ENCODE measurements at regions not wholly inside any gene's neighbourhood (a gene's known extent, or its start where the extent isn't known, plus 50 kb on each side); places are given as distances from the start of the nearest gene placed in this dataset.
"Not testable (repeated sequence)": the region's sequence is repeated elsewhere in the genome, so short reads cannot be mapped to it uniquely, and the experiment has no call there.

- not testable (repeated sequence) for H3K36me3 ChIP-seq (ENCODE audit: control insufficient read depth, insufficient read depth, low read length); H3K27ac ChIP-seq (ENCODE audit: low read length); DNase-seq; H3K4me1 ChIP-seq (ENCODE audit: control insufficient read depth, insufficient read depth, low read length); H3K27me3 ChIP-seq (ENCODE audit: control insufficient read depth, insufficient read depth, low read length); H3K4me3 ChIP-seq (ENCODE audit: low read length)
- peaks cover 51% of the 10 kb centered on the region for H3K9me3 ChIP-seq (replicated peaks; ENCODE audit: control insufficient read depth, low read depth, low read length)
- 90% methylated on average over 12 of the region's 12 CpGs for WGBS (ENCODE audit: insufficient coverage)
Observed at GRCh38 chr15:20301471-20302081, 240.0 kb downstream of the GOLGA6L6 start.

- H3K4me3 ChIP-seq (ENCODE audit: low read length); H3K4me1 ChIP-seq (ENCODE audit: control insufficient read depth, insufficient read depth, low read length); DNase-seq; H3K27me3 ChIP-seq (ENCODE audit: control insufficient read depth, insufficient read depth, low read length); H3K27ac ChIP-seq (ENCODE audit: low read length); H3K36me3 ChIP-seq (ENCODE audit: control insufficient read depth, insufficient read depth, low read length): not testable (repeated sequence)
- H3K9me3 ChIP-seq (replicated peaks; ENCODE audit: control insufficient read depth, low read depth, low read length) = peaks cover 47% of the 10 kb centered on the region
- WGBS (ENCODE audit: insufficient coverage) = 94% methylated on average over 3 of the region's 4 CpGs
Observed at GRCh38 chr15:20301041-20301390, 240.6 kb downstream of the GOLGA6L6 start.

GRCh38 chr15:20300351-20301040, 241.1 kb downstream of the GOLGA6L6 start:
- not testable (repeated sequence) for H3K27me3 ChIP-seq (ENCODE audit: control insufficient read depth, insufficient read depth, low read length); H3K36me3 ChIP-seq (ENCODE audit: control insufficient read depth, insufficient read depth, low read length); H3K4me1 ChIP-seq (ENCODE audit: control insufficient read depth, insufficient read depth, low read length); DNase-seq; H3K4me3 ChIP-seq (ENCODE audit: low read length); H3K27ac ChIP-seq (ENCODE audit: low read length)
- peaks cover 48% of the 10 kb centered on the region for H3K9me3 ChIP-seq (replicated peaks; ENCODE audit: control insufficient read depth, low read depth, low read length)
- 84% methylated on average over 19 of the region's 19 CpGs for WGBS (ENCODE audit: insufficient coverage)

GRCh38 chr15:20297603-20298123, 243.9 kb downstream of the GOLGA6L6 start:
- not testable (repeated sequence) for H3K27me3 ChIP-seq (ENCODE audit: control insufficient read depth, insufficient read depth, low read length); H3K36me3 ChIP-seq (ENCODE audit: control insufficient read depth, insufficient read depth, low read length); H3K4me3 ChIP-seq (ENCODE audit: low read length); DNase-seq; H3K4me1 ChIP-seq (ENCODE audit: control insufficient read depth, insufficient read depth, low read length); H3K27ac ChIP-seq (ENCODE audit: low read length)
- WGBS (ENCODE audit: insufficient coverage) = 75% methylated on average over 1 of the region's 3 CpGs
- H3K9me3 ChIP-seq (replicated peaks; ENCODE audit: control insufficient read depth, low read depth, low read length) = peaks cover 45% of the 10 kb centered on the region

- 90% methylated on average over 5 of the region's 8 CpGs for WGBS (ENCODE audit: insufficient coverage)
- not testable (repeated sequence) for H3K4me3 ChIP-seq (ENCODE audit: low read length); H3K4me1 ChIP-seq (ENCODE audit: control insufficient read depth, insufficient read depth, low read length); DNase-seq; H3K27ac ChIP-seq (ENCODE audit: low read length); H3K36me3 ChIP-seq (ENCODE audit: control insufficient read depth, insufficient read depth, low read length); H3K27me3 ChIP-seq (ENCODE audit: control insufficient read depth, insufficient read depth, low read length)
- H3K9me3 ChIP-seq (replicated peaks; ENCODE audit: control insufficient read depth, low read depth, low read length) = peaks cover 42% of the 10 kb centered on the region
Observed at GRCh38 chr15:20296261-20296660, 245.3 kb downstream of the GOLGA6L6 start.

- H3K27me3 ChIP-seq (ENCODE audit: control insufficient read depth, insufficient read depth, low read length) = no peaks in the 10 kb centered on the region
- H3K27ac ChIP-seq (ENCODE audit: low read length) = no peak overlapping the region
- WGBS (ENCODE audit: insufficient coverage) = 89% methylated on average over 43 of the region's 43 CpGs
- no peaks in the 10 kb centered on the region for H3K36me3 ChIP-seq (ENCODE audit: control insufficient read depth, insufficient read depth, low read length)
- H3K9me3 ChIP-seq (replicated peaks; ENCODE audit: control insufficient read depth, low read depth, low read length) = peaks cover 33% of the 10 kb centered on the region
- H3K4me3 ChIP-seq (ENCODE audit: low read length) = no peak overlapping the region
- DNase-seq = no peak
- no peaks in the 10 kb centered on the region for H3K4me1 ChIP-seq (ENCODE audit: control insufficient read depth, insufficient read depth, low read length)
Observed at GRCh38 chr15:20295238-20295811, 246.3 kb downstream of the GOLGA6L6 start.

- no peaks in the 10 kb centered on the region for H3K36me3 ChIP-seq (ENCODE audit: control insufficient read depth, insufficient read depth, low read length)
- WGBS (ENCODE audit: insufficient coverage) = 68% methylated on average over 80 of the region's 80 CpGs
- no peak for DNase-seq
- H3K27ac ChIP-seq (ENCODE audit: low read length) = no peak overlapping the region
- no peaks in the 10 kb centered on the region for H3K27me3 ChIP-seq (ENCODE audit: control insufficient read depth, insufficient read depth, low read length)
- H3K4me3 ChIP-seq (ENCODE audit: low read length) = no peak overlapping the region
- no peaks in the 10 kb centered on the region for H3K4me1 ChIP-seq (ENCODE audit: control insufficient read depth, insufficient read depth, low read length)
- H3K9me3 ChIP-seq (replicated peaks; ENCODE audit: control insufficient read depth, low read depth, low read length) = peaks cover 34% of the 10 kb centered on the region
Observed at GRCh38 chr15:20294651-20295237, 246.9 kb downstream of the GOLGA6L6 start.

GRCh38 chr15:20292422-20293005, 249.1 kb downstream of the GOLGA6L6 start:
- not testable (repeated sequence) for DNase-seq; H3K4me1 ChIP-seq (ENCODE audit: control insufficient read depth, insufficient read depth, low read length); H3K4me3 ChIP-seq (ENCODE audit: low read length); H3K36me3 ChIP-seq (ENCODE audit: control insufficient read depth, insufficient read depth, low read length); H3K27me3 ChIP-seq (ENCODE audit: control insufficient read depth, insufficient read depth, low read length); H3K27ac ChIP-seq (ENCODE audit: low read length)
- peaks cover 45% of the 10 kb centered on the region for H3K9me3 ChIP-seq (replicated peaks; ENCODE audit: control insufficient read depth, low read depth, low read length)
- WGBS (ENCODE audit: insufficient coverage) = 61% methylated on average over 5 of the region's 5 CpGs

GRCh38 chr15:20291616-20292015, 250.0 kb downstream of the GOLGA6L6 start:
- not testable (repeated sequence) for H3K36me3 ChIP-seq (ENCODE audit: control insufficient read depth, insufficient read depth, low read length); DNase-seq; H3K4me1 ChIP-seq (ENCODE audit: control insufficient read depth, insufficient read depth, low read length); H3K27me3 ChIP-seq (ENCODE audit: control insufficient read depth, insufficient read depth, low read length); H3K27ac ChIP-seq (ENCODE audit: low read length); H3K4me3 ChIP-seq (ENCODE audit: low read length)
- 58% methylated on average over 4 of the region's 7 CpGs for WGBS (ENCODE audit: insufficient coverage)
- peaks cover 49% of the 10 kb centered on the region for H3K9me3 ChIP-seq (replicated peaks; ENCODE audit: control insufficient read depth, low read depth, low read length)

GRCh38 chr15:20290606-20291005, 251.0 kb downstream of the GOLGA6L6 start:
- H3K36me3 ChIP-seq (ENCODE audit: control insufficient read depth, insufficient read depth, low read length); DNase-seq; H3K27me3 ChIP-seq (ENCODE audit: control insufficient read depth, insufficient read depth, low read length); H3K27ac ChIP-seq (ENCODE audit: low read length); H3K4me3 ChIP-seq (ENCODE audit: low read length); H3K4me1 ChIP-seq (ENCODE audit: control insufficient read depth, insufficient read depth, low read length): not testable (repeated sequence)
- H3K9me3 ChIP-seq (replicated peaks; ENCODE audit: control insufficient read depth, low read depth, low read length) = peaks cover 55% of the 10 kb centered on the region
- 81% methylated on average over 8 of the region's 11 CpGs for WGBS (ENCODE audit: insufficient coverage)
